Body of pancreas (tissue), 4 donors: ENCODE measurements at regions not wholly inside any gene's neighbourhood (a gene's known extent, or its start where the extent isn't known, plus 50 kb on each side); places are given as distances from the start of the nearest gene placed in this dataset.

Source experiments
- ATAC-seq: fragments of 150-250 bp; one replicate; pipeline ENCODE4 v1.9.1; 2016
- DNase-seq, 4 donors: peaks; one replicate each; pipeline ENCODE4 v3.0.0-alpha.2; 2019
- H3K27ac ChIP-seq, 4 donors: fragments of 200-600 bp; sonication (generic); 1 replicate in 3 of 4; 2 replicates in 1 of 4; pipeline versions ENCODE4 v1.5.1 to v1.6.1; 2016 to 2019; ENCODE audit warnings: mild to moderate bottlenecking in 1 of 4, mixed read lengths in 1 of 4, moderate library complexity in 1 of 4
- H3K27me3 ChIP-seq, 2 donors: fragments of 200-600 bp; sonication (generic); one replicate each; pipeline ENCODE4 v1.6.0; 2016; ENCODE audit warnings: mild to moderate bottlenecking in 1 of 2
- H3K36me3 ChIP-seq, 2 donors: fragments of 200-600 bp; sonication (generic); replicated peaks in 1 of 2; 2 replicates each; pipeline ENCODE4 v1.5.1; 2016; ENCODE audit warnings: low read depth in 2 of 2; ENCODE audit not compliant: insufficient read depth in 1 of 2
- H3K4me1 ChIP-seq: fragments of 200-600 bp; sonication (generic); one replicate; pipeline ENCODE4 v1.6.0; 2016
- H3K4me3 ChIP-seq, 2 donors: fragments of 200-600 bp; sonication (generic); 1 replicate in 1 of 2; 2 replicates in 1 of 2; pipeline ENCODE4 v1.5.1; 2016 to 2019
- H3K9me3 ChIP-seq, 3 donors: fragments of 200-600 bp; sonication (generic); 1 replicate in 2 of 3; 2 replicates in 1 of 3; pipeline ENCODE4 v1.5.1; 2016
- CTCF ChIP-seq, 7 experiments: fragments of 450-650 bp in 4 of 7; fragments of 200-600 bp in 3 of 7; sonication (generic) in 3 of 7; IDR thresholded peaks; one replicate each; pipeline ENCODE4 v1.5.1; 2016 to 2019; ENCODE audit warnings: antibody characterized with exemption in 7 of 7
- POLR2A ChIP-seq, 3 donors: fragments of 450-650 bp; IDR thresholded peaks; one replicate each; pipeline ENCODE4 v1.6.1; 2016; ENCODE audit warnings: antibody characterized with exemption in 3 of 3, mild to moderate bottlenecking in 2 of 3
- WGBS, 2 donors: methylation state at CpG; one replicate each; pipeline ENCODE4 v1.1.5; 2017; 5-methylcytosine and 5-hydroxymethylcytosine counted together
- intact Hi-C: fragments of 100-400 bp; cut with DNase I; formaldehyde crosslinking; loops from one replicate; pipeline ENCODE4 v1.15.1; 2023

GRCh38 chr1:175857756-175858155, 114.4 kb upstream of the TNR start:
- WGBS, 2 donors: 20 to 38% methylated on average over 6 of the region's 6 CpGs
- DNase-seq (no peak), ATAC-seq (no peak)
- H3K9me3 ChIP-seq: no peaks in the 10 kb centered on the region
- no peaks in the 10 kb centered on the region for H3K36me3 ChIP-seq
- no peaks in the 10 kb centered on the region for H3K27me3 ChIP-seq
- intact Hi-C loops: no loop called here
- H3K4me1 ChIP-seq: no peaks in the 10 kb centered on the region
- H3K4me3 ChIP-seq: no peak overlapping the region
- no peak overlapping the region for H3K27ac ChIP-seq
- TF ChIP-seq POLR2A (IDR thresholded peaks at IDR 0.05) (no peak), CTCF (IDR thresholded peaks at IDR 0.05) (no peak)

GRCh38 chr1:175853681-175854080, 110.3 kb upstream of the TNR start:
- H3K4me3 ChIP-seq: no peak overlapping the region
- intact Hi-C loops: no loop called here

GRCh38 chr1:175851749-175852148, 108.4 kb upstream of the TNR start:
- WGBS, 2 donors: 72 to 74% methylated on average over 2 of the region's 2 CpGs
- intact Hi-C loops: no loop called here
- Histone ChIP-seq H3K4me3 (no peak overlapping the region), H3K9me3 (no peaks in the 10 kb centered on the region), H3K4me1 (no peaks in the 10 kb centered on the region), H3K27ac (no peak overlapping the region), H3K27me3 (no peaks in the 10 kb centered on the region), H3K36me3 (no peaks in the 10 kb centered on the region)
- ATAC-seq: no peak
- DNase-seq: no peak
- no peak for TF ChIP-seq POLR2A (IDR thresholded peaks at IDR 0.05)
- no peak for TF ChIP-seq CTCF (IDR thresholded peaks at IDR 0.05)

More at GRCh38 chr1:175853681-175854080, 110.3 kb upstream of the TNR start:
- no peak for ATAC-seq
- Histone ChIP-seq H3K36me3 (no peaks in the 10 kb centered on the region), H3K27me3 (no peaks in the 10 kb centered on the region), H3K4me1 (no peaks in the 10 kb centered on the region), H3K9me3 (no peaks in the 10 kb centered on the region), H3K27ac (no peak overlapping the region)
- DNase-seq: no peak
- 78 to 85% methylated on average over 4 of the region's 4 CpGs for WGBS, 2 donors
- TF ChIP-seq POLR2A (IDR thresholded peaks at IDR 0.05): no peak
- TF ChIP-seq CTCF (IDR thresholded peaks at IDR 0.05): no peak

GRCh38 chr1:175848329-175848728, 104.9 kb upstream of the TNR start:
- no peak overlapping the region for H3K4me3 ChIP-seq
- ATAC-seq (no peak), DNase-seq (no peak)
- H3K9me3 ChIP-seq: no peaks in the 10 kb centered on the region
- H3K36me3 ChIP-seq: no peaks in the 10 kb centered on the region
- no peaks in the 10 kb centered on the region for H3K4me1 ChIP-seq
- WGBS, 2 donors: 54 to 59% methylated on average over 5 of the region's 5 CpGs
- TF ChIP-seq CTCF (IDR thresholded peaks at IDR 0.05) (no peak), POLR2A (IDR thresholded peaks at IDR 0.05) (no peak)
- no peak overlapping the region for H3K27ac ChIP-seq
- intact Hi-C loops: no loop called here
- no peaks in the 10 kb centered on the region for H3K27me3 ChIP-seq

GRCh38 chr1:175845985-175846384, 102.6 kb upstream of the TNR start:
- no peaks in the 10 kb centered on the region for H3K9me3 ChIP-seq
- intact Hi-C loops: no loop called here
- no peak for DNase-seq
- no peak for TF ChIP-seq POLR2A (IDR thresholded peaks at IDR 0.05)
- TF ChIP-seq CTCF (IDR thresholded peaks at IDR 0.05): no peak
- no peaks in the 10 kb centered on the region for H3K4me1 ChIP-seq
- no peaks in the 10 kb centered on the region for H3K27me3 ChIP-seq
- H3K4me3 ChIP-seq: no peak overlapping the region
- 57 to 76% methylated on average over 1 of the region's 1 CpG for WGBS, 2 donors
- no peak for ATAC-seq
- no peaks in the 10 kb centered on the region for H3K36me3 ChIP-seq
- no peak overlapping the region for H3K27ac ChIP-seq
